ENCODE measurements at regions not wholly inside any gene's neighbourhood (a gene's known extent, or its start where the extent isn't known, plus 50 kb on each side); places are given as distances from the start of the nearest gene placed in this dataset.

GRCh38 chr3:110562621-110563020 is 509.0 kb upstream of the NECTIN3 start:
- no peaks in the 10 kb centered on the region for H3K79me2 ChIP-seq
- DNase-seq (ENCODE audit: low spot score): no peak
- no peaks in the 10 kb centered on the region for H3K9me3 ChIP-seq (ENCODE audit: low read depth)
- H3K4me3 ChIP-seq: no peak overlapping the region
- no peaks in the 10 kb centered on the region for H3K4me1 ChIP-seq (ENCODE audit: insufficient read depth)
- no peaks in the 10 kb centered on the region for H4K20me1 ChIP-seq (ENCODE audit: insufficient read depth, poor library complexity, severe bottlenecking)
- H3K27me3 ChIP-seq: no peaks in the 10 kb centered on the region
- TF ChIP-seq EZH2phosphoT487 (IDR thresholded peaks at IDR 0.05; ENCODE audit: low read depth, severe bottlenecking, unreplicated experiment): no peak
- TF ChIP-seq EZH2 (IDR thresholded peaks at IDR 0.05; ENCODE audit: borderline replicate concordance): no peak
- TF ChIP-seq, protein P1, sequence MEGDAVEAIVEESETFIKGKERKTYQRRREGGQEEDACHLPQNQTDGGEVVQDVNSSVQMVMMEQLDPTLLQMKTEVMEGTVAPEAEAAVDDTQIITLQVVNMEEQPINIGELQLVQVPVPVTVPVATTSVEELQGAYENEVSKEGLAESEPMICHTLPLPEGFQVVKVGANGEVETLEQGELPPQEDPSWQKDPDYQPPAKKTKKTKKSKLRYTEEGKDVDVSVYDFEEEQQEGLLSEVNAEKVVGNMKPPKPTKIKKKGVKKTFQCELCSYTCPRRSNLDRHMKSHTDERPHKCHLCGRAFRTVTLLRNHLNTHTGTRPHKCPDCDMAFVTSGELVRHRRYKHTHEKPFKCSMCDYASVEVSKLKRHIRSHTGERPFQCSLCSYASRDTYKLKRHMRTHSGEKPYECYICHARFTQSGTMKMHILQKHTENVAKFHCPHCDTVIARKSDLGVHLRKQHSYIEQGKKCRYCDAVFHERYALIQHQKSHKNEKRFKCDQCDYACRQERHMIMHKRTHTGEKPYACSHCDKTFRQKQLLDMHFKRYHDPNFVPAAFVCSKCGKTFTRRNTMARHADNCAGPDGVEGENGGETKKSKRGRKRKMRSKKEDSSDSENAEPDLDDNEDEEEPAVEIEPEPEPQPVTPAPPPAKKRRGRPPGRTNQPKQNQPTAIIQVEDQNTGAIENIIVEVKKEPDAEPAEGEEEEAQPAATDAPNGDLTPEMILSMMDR (IDR thresholded peaks at IDR 0.05; ENCODE audit: poor library complexity): no peak
- no peak overlapping the region for H2AFZ ChIP-seq
- H3K9me2 ChIP-seq (replicated peaks; ENCODE audit: insufficient read depth): no peaks in the 10 kb centered on the region
- no peak overlapping the region for H3K4me2 ChIP-seq
- H3K27ac ChIP-seq: no peak overlapping the region
- WGBS (ENCODE audit: low lambda C conversion rate, missing lambda C conversion rate): 95% methylated on average over 1 of the region's 1 CpG
- H3K36me3 ChIP-seq (replicated peaks; ENCODE audit: insufficient read depth, low read depth): no peaks in the 10 kb centered on the region

GRCh38 chr3:110564674-110565073 is 506.9 kb upstream of the NECTIN3 start:
- Histone ChIP-seq H3K79me2 (no peaks in the 10 kb centered on the region), H3K4me3 (no peak overlapping the region), H4K20me1 (ENCODE audit: insufficient read depth, poor library complexity, severe bottlenecking) (no peaks in the 10 kb centered on the region), H2AFZ (no peak overlapping the region), H3K4me2 (no peak overlapping the region), H3K4me1 (ENCODE audit: insufficient read depth) (no peaks in the 10 kb centered on the region), H3K9me3 (ENCODE audit: low read depth) (no peaks in the 10 kb centered on the region), H3K9me2 (replicated peaks; ENCODE audit: insufficient read depth) (no peaks in the 10 kb centered on the region), H3K27ac (no peak overlapping the region), H3K36me3 (replicated peaks; ENCODE audit: insufficient read depth, low read depth) (no peaks in the 10 kb centered on the region), H3K27me3 (no peaks in the 10 kb centered on the region)
- TF ChIP-seq EZH2 (IDR thresholded peaks at IDR 0.05; ENCODE audit: borderline replicate concordance): no peak
- TF ChIP-seq, protein P1 (IDR thresholded peaks at IDR 0.05; ENCODE audit: poor library complexity): no peak
- no peak for TF ChIP-seq EZH2phosphoT487 (IDR thresholded peaks at IDR 0.05; ENCODE audit: low read depth, severe bottlenecking, unreplicated experiment)
- no peak for DNase-seq (ENCODE audit: low spot score)

DNA sequence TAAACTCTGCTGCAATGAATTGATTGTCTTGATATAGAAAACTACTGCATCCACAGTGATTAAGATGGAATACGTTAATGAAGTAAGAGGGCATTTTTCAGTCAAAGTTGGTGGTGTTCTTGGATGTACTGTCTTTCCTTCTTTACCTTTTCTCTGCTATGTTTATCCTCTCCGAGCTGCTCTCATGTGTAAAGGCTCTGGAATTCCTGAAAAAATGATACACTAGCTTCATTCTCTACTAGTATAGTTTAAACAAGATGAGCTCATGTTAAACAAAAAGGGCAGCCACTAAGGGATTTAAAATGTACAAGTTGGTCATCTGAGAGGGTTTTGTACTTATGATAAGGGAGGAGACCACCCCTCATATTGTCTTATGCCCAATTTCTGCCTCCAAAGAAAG is 504.6 kb upstream of the NECTIN3 start:
- H3K9me3 ChIP-seq (ENCODE audit: low read depth): no peaks in the 10 kb centered on the region
- H3K4me3 ChIP-seq: no peak overlapping the region
- H3K79me2 ChIP-seq: no peaks in the 10 kb centered on the region
- H3K36me3 ChIP-seq (replicated peaks; ENCODE audit: insufficient read depth, low read depth): no peaks in the 10 kb centered on the region
- no peak for DNase-seq (ENCODE audit: low spot score)
- no peak overlapping the region for H3K4me2 ChIP-seq
- H3K4me1 ChIP-seq (ENCODE audit: insufficient read depth): no peaks in the 10 kb centered on the region
- no peak overlapping the region for H3K27ac ChIP-seq
- no peaks in the 10 kb centered on the region for H3K9me2 ChIP-seq (replicated peaks; ENCODE audit: insufficient read depth)
- no peaks in the 10 kb centered on the region for H4K20me1 ChIP-seq (ENCODE audit: insufficient read depth, poor library complexity, severe bottlenecking)
- peak overlapping the region; percentile 14 for H2AFZ ChIP-seq
- TF ChIP-seq EZH2phosphoT487 (IDR thresholded peaks at IDR 0.05; ENCODE audit: low read depth, severe bottlenecking, unreplicated experiment): no peak
- TF ChIP-seq, protein P1 (IDR thresholded peaks at IDR 0.05; ENCODE audit: poor library complexity): no peak
- TF ChIP-seq EZH2 (IDR thresholded peaks at IDR 0.05; ENCODE audit: borderline replicate concordance): no peak
- WGBS (ENCODE audit: low lambda C conversion rate, missing lambda C conversion rate): 62% methylated on average over 2 of the region's 2 CpGs
- H3K27me3 ChIP-seq: no peaks in the 10 kb centered on the region

GRCh38 chr3:110568246-110568645 is 503.4 kb upstream of the NECTIN3 start:
- Histone ChIP-seq H3K9me3 (ENCODE audit: low read depth) (no peaks in the 10 kb centered on the region), H3K4me2 (no peak overlapping the region), H2AFZ (peak overlapping the region; percentile 6)

More at GRCh38 chr3:110568246-110568645, 503.4 kb upstream of the NECTIN3 start:
- no peak overlapping the region for H3K27ac ChIP-seq
- H3K79me2 ChIP-seq: no peaks in the 10 kb centered on the region
- H4K20me1 ChIP-seq (ENCODE audit: insufficient read depth, poor library complexity, severe bottlenecking): no peaks in the 10 kb centered on the region
- H3K36me3 ChIP-seq (replicated peaks; ENCODE audit: insufficient read depth, low read depth): no peaks in the 10 kb centered on the region
- H3K9me2 ChIP-seq (replicated peaks; ENCODE audit: insufficient read depth): no peaks in the 10 kb centered on the region
- no peaks in the 10 kb centered on the region for H3K27me3 ChIP-seq
- no peaks in the 10 kb centered on the region for H3K4me1 ChIP-seq (ENCODE audit: insufficient read depth)
- WGBS (ENCODE audit: low lambda C conversion rate, missing lambda C conversion rate): 60% methylated on average over 2 of the region's 2 CpGs
- no peak for DNase-seq (ENCODE audit: low spot score)
- no peak overlapping the region for H3K4me3 ChIP-seq
- TF ChIP-seq, protein P1 (IDR thresholded peaks at IDR 0.05; ENCODE audit: poor library complexity): no peak
- TF ChIP-seq EZH2 (IDR thresholded peaks at IDR 0.05; ENCODE audit: borderline replicate concordance) (no peak), EZH2phosphoT487 (IDR thresholded peaks at IDR 0.05; ENCODE audit: low read depth, severe bottlenecking, unreplicated experiment) (no peak)
